GM19193 (cell line): ENCODE measurements at regions not wholly inside any gene's neighbourhood (a gene's known extent, or its start where the extent isn't known, plus 50 kb on each side); places are given as distances from the start of the nearest gene placed in this dataset.

Source experiments
- POLR2A ChIP-seq: IDR thresholded peaks from 4 replicates; pipeline ENCODE4 v1.6.1; 2011; ENCODE audit not compliant: insufficient read depth, insufficient read length; ENCODE audit errors: extremely low read depth

DNA sequence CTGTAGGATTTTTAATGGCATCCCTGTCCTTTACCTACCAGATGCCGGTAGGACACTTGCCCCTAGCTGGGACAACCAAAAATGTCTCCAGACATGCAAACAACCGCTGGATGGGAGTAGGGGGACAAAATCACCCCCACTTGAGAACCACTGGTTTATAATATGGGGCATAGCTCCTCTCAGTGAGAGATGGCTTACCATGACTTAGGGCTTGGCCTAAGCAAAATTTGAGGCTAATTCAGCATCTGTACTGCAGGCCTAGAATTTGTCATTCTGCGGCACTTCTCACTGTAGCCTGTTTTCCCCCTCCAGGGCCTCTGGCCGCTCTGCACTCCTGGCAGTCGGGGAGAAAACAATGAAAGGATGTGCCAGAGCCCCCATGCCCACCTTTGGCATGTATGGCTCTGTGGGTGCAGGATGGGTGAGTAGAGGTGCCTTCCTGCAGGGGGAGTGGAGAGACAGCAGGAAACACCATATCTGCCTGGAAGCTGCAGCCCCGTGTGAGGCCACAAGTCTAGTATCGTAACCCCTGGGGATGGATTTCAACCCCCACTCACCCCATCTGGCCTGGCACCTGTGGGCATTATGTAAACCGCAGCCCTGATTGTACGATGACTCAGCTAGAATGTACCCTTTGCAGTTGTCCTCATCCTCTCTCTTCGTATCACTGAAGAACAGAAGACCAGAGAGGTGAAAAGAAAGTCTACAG lies 268.1 kb downstream of the SOX9 start:
- TF ChIP-seq POLR2A, result no peak

DNA sequence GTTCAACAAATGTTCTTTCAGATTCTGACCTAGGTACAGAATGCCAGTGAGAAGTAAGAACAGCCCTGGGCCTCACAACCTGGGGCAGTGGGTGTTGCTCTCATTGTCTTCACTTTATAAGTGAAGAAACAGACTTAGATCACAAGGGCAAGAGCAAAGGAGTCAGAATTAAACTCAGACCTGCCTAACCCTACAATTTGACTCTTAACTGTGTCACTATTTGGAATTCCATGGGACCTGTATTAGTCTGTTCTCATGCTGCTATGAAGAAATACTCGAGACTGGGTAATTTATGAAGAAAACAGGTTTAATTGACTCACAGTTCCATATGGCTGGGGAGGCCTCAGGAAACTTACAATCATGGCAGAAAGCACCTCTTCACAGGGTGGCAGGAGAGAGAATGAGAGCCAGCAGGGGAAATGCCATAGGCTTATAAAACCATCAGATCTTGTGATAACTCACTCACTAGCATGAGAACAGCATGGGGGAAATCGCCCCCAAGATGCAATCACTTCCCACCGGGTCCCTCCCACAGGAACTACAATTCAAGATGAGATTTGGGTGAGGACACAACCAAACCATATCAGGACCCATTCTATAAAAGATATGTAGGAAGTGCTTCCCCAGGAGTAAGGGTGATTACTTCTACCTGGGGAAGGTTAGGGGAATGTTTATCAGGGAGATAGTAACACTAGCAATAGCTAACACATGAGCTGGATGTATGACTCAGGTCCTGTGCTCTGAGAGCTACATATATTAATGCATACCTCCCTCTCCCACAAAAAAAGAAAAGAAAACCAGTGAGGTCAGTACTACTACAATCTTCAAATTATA lies 270.1 kb downstream of the SOX9 start:
- no peak for TF ChIP-seq POLR2A

DNA sequence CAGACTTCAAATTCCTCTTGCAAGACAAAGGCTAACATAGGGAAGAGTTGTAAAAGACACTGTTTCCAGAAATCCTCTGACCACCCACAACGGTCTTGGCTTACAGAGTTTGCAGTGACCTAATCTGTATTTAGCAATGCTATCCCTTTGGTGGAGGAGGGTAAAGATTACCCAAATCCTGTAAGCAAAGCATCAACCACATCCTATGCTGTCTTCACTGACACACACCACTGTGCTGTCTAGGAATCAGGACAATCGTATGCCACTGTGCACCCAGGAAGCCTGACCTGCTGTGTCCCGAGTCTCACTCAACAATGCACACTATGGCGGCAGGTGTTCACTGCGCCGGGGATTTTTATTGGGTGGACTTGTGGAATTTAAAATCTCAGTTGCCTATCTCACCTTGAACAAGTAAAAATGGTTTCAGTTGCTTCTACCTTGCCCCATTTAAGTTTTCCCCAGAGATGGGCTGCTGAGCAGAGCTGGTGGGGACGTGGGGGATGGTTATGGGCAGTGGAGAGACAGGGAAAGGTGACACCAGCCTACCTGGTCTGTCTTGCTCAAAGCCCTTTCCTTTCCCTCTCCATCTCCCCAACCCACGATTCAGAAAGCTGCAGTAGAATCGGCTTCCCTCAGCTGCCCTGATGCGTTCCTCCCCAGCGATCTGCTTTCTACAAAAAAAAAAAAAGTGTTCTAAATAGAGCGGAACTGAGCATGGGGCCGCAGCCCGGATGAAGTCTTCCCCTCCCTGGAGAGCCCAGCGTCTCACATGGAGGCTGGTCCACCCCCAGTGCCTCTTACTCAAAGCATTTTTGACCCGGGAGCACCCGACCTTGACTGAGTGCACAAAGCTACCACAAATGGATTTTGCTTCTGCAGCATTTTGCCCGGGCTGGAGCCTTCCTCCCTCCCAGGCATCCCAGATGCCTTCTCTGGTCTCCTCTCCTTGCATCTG lies 271.5 kb downstream of the SOX9 start:
- no peak for TF ChIP-seq POLR2A

DNA sequence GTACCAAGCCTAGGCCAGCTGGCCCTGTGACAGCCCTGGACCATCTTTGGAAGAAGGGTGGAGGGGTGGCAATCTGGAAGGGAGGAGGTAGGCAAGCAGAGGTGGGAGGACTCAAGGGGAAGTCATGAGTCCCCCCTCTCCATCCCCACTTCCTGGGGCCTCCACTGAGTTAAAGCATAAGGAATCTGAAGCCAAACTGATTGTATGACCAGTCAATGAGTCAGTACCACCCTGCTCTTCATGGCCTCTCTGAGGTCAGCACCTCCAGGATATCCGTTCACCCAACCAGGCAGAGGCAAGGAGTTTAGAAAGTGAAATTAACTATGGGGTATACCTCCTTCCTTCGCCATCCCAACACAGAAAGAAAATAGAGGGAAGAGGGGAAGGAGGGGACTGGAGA lies 272.7 kb downstream of the SOX9 start:
- TF ChIP-seq POLR2A, result no peak

DNA sequence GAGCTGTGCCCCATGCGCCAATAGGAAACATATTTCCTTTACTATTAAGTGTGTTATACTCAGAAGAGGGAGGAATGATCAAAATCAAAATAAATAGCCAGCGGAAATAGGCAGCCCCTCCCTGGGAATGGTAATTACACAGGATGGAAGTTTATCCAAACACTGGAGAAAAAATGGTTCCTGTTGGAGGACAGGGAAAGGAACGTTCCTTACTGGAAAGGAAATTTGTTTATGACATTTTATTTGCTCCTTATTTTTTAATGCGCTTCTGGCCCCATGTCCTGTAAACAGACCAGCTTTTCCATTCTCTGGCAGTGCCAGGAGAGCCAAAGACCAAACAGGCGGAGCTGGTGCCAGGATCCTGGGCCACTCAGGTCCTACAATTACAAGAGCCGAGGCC lies 273.7 kb downstream of the SOX9 start:
- no peak for TF ChIP-seq POLR2A

DNA sequence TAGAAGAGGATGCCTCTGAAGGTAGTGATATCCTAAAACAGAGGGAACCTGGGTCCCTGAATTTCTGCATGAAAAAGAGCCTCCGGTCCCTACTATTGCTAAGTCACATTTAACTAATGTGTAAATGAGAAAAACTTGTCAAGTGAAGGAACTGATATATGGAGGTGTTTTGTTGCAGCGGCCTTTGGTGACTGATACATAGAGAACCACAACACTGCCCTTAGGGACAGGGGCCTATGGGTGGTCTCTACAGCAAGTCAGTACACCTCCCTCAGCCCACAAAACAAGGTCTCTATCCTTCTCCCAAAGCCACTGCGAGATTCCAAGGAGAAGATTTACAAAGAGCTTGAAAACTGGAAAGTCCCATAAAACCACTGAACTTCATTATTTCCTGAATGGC lies 275.3 kb downstream of the SOX9 start:
- no peak for TF ChIP-seq POLR2A

DNA sequence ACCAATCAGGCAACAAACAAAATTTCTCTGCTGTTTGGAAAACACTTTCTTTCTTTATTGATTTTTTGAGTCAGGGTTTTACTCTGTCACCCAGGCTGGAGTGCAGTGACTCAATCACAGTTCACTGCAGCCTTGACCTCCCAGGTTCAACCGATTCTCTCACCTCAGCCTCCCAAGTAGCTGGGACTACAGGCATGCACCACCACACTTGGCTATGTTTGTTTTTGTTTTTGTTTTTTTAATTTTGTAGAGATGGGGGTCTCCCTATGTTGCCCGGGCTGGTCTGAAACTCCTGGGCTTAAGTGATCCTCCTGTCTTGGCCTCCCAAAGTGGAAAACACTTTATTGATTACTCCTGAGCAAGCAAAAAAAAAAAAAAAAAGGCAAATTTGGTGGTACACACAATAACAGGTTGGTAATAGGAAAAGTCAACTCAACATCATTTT lies 276.4 kb downstream of the SOX9 start:
- TF ChIP-seq POLR2A, result no peak

DNA sequence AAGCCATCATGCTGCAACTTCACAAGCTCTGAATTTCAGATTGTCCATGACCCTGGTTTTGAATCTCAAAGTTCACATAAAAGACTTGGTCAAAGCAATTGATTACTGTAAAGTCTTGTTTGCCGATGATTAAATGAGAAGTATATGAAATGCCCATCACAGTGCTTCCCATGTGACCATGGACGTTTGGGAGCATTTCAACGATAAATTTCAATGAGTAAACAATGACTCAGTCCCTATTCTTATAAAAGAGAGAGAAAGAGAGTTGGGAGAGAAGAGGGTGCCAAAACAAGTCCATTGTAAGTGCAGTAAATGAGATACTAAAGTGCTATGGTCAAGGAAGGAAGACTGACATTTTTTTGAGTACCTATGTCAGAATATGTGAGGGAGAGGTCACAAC lies 276.9 kb downstream of the SOX9 start:
- no peak for TF ChIP-seq POLR2A

DNA sequence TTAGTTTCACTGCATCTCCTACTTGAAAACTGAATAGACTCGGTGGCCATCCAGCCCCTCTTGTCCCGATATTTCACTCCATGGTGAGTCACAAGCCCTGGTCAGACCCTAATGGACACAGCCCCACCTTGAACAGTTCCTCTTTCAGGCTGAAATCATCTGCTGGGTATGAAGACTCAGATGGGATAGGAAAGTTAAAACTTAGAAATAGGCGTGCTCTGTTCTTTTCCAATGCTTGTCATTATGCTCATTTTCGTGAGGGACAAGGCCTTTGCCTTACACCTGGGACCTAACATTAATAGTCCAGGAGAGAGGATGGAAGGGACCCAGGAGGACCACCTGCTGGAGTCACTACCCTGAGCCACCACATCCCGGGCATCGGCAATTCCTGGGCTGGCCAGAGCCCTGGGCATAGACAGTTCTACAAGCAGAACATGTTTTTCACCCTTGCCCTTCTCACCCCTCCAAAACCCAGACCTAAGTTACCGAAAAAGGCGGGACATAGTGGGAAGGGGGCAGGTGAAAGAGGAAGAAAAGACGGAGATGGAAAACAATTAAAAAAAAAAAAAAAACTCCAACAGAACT lies 278.3 kb downstream of the SOX9 start:
- TF ChIP-seq POLR2A, result no peak

DNA sequence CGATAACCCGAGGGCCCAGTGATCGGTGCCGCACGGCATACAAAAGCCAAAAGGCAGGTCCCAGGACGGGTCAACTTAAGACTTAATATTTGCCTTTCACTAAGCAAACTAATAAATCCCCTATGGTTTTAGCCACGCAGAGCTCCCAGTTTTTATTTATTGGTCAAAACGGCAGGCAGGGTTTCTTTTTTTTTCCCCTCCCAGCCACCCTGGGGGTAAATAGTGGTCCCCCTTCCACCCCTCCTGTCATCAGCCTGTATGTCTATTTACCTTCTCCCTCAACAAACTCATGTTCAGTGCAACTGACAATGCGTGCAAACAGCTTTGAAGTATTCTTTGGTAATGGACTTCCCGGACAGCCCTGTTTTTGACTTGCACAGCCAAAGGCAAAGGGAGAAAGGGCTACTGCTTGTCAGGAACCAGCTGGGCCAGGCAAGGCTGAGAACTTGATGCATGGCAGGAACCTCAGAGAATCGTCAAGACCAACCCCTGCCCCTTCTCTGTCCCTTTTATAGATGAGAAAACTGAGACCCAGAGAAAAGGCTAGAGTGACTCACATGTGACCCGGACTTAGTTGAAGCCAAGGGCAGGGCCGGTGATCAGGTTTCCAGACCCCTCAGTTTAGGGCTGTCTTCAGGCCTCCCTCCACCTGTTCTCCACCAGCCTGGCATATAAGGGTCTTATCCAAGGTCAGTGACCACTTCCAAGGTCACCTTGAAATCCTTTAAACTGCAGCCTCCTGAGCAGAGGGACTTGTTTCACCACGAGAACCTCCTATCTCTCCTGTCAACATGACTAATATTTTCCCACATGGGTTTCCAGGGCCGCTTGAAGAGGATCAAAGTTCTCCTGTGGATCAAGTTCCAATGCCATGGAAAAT lies 279.0 kb downstream of the SOX9 start:
- no peak for TF ChIP-seq POLR2A

DNA sequence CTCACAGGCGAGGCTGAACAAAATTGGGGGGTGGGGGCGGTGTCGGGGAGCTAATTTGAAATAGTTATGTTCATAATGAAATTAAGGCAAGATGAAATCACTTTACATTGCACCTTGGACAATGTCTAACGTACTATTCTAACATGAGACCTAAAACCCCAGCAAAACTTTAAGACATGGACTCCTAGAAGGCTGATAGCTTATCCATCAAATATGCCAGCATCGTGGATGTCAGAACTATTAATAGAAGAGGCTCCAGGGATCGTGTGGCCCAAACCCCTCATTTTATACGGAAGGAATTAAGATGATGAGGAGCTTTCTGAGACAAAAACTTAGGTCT lies 279.6 kb downstream of the SOX9 start:
- TF ChIP-seq POLR2A, result no peak

DNA sequence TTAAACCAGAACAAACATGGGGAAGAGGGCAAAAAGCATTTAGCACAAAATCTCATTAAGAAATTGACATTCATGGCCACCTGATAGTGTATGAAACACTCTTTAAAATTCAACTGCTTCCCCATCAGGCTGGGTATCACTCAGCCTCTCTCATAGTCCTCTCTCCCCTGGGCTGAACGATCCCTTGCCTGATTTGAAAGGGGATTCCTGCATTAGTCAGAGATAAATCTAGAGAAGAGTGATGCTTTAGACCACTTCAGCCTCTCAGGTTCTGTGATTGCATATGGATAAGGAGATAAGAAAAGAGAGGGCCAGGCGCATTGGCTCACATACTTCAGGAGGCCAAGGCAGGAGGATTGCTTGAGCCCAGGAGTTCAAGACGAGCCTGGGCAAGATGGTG lies 280.0 kb downstream of the SOX9 start:
- TF ChIP-seq POLR2A, result no peak

DNA sequence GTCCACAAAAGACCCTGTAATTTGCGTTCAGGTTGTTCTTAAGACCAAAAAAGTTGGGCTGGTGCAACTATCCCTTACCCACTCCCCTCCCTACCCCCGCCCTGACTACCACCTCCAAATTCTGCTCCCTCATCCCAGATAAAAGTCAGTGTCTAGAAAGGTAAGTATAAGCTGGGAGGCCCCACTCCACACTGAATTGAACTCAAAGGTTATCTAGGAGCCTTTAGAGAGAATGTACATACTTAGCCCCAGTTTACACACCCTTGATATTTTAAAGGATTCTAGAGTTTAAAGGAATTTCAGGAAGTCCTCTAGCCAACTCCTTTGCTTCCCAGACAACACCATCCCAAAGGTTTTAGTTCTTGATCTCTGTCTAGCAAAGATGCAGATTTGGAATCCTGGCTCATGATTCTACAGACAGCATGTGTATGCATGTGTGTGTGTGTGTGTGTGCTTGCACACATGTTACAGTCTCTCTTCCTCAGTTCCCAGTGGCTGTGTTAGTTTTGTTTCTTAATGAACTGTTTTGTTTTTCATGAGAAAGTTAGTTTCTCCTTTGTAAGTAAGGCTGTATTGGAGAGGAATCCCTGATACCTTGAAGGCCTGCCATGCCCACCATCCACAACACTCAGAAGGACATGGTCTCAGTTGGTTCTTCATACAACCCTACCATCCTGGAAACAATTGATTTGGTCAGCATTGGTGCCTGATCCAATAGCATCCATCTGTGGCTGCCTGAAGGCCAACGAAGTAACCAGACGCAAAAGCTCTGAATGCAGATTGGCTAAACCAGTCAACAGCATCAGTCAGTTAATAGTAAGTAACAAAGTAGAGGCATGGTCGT lies 281.3 kb downstream of the SOX9 start:
- TF ChIP-seq POLR2A, result no peak
